GM12864 (cell line): ENCODE measurements at regions not wholly inside any gene's neighbourhood (a gene's known extent, or its start where the extent isn't known, plus 50 kb on each side); places are given as distances from the start of the nearest gene placed in this dataset.

Experiments
- DNase-seq: peaks from one replicate; pipeline ENCODE4 v3.0.0-alpha.2; 2011; ENCODE audit warnings: low read depth
- H3K4me3 ChIP-seq: 2 replicates; pipeline ENCODE4 v1.5.1; 2011; ENCODE audit warnings: mild to moderate bottlenecking, low read depth, low read length, control low read depth
- CTCF ChIP-seq: IDR thresholded peaks from 2 replicates; pipeline ENCODE4 v1.5.1; 2011; ENCODE audit warnings: low read depth, mild to moderate bottlenecking, moderate library complexity, low read length, control low read depth, inconsistent platforms; ENCODE audit errors: missing control alignments

GRCh38 chr3:80116281-80116680, 348.5 kb upstream of the ROBO1 start:
- DNase-seq: no peak
- H3K4me3 ChIP-seq: no peak overlapping the region
- no peak for TF ChIP-seq CTCF

GRCh38 chr3:80114694-80115093, 346.9 kb upstream of the ROBO1 start:
- DNase-seq: no peak
- no peak for TF ChIP-seq CTCF
- no peak overlapping the region for H3K4me3 ChIP-seq

GRCh38 chr3:80113331-80113730, 345.5 kb upstream of the ROBO1 start:
- H3K4me3 ChIP-seq: no peak overlapping the region

GRCh38 chr3:80099559-80100066, 331.8 kb upstream of the ROBO1 start:
- TF ChIP-seq CTCF: no peak
- DNase-seq: no peak
- no peak overlapping the region for H3K4me3 ChIP-seq

More at GRCh38 chr3:80113331-80113730, 345.5 kb upstream of the ROBO1 start:
- no peak for TF ChIP-seq CTCF
- no peak for DNase-seq

- DNase-seq: no peak
- H3K4me3 ChIP-seq: no peak overlapping the region
- TF ChIP-seq CTCF: no peak
These were observed 329.9 kb upstream of the ROBO1 start for GRCh38 chr3:80097674-80098073.

- H3K4me3 ChIP-seq: no peak overlapping the region
- DNase-seq: no peak
- no peak for TF ChIP-seq CTCF
These were observed 329.1 kb upstream of the ROBO1 start for GRCh38 chr3:80096909-80097308.

GRCh38 chr3:80094589-80094988, 326.8 kb upstream of the ROBO1 start:
- TF ChIP-seq CTCF: no peak
- H3K4me3 ChIP-seq: no peak overlapping the region
- no peak for DNase-seq
